ENCODE measurements at regions not wholly inside any gene's neighbourhood (a gene's known extent, or its start where the extent isn't known, plus 50 kb on each side); places are given as distances from the start of the nearest gene placed in this dataset.

DNA sequence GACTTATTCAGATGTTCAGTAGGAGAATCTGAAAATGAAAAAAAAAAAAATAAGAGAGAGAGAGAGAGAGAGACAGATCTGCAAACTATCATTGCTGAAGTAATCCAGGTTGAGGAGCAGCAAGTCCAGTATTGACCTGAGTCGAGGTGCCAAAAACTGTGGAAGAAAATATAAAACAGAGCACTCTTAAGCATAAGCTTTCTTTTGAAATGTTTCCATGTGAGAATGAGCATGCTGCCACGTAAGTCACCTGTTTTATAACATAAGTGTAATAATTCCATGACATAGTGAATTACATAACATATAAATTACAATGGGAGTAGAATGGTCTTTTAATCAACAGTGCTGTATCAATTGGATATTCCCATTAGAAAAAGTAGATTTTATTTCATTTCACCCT is 218.2 kb downstream of the BCHE start:
- Histone ChIP-seq H3K27me3 (ENCODE audit: low read depth, low read length) (no peaks in the 10 kb centered on the region), H3K9ac (ENCODE audit: low read length) (no peak overlapping the region), H3K27ac (ENCODE audit: low read length) (no peak overlapping the region), H2AFZ (ENCODE audit: low read depth, low read length) (no peak overlapping the region), H3K79me2 (ENCODE audit: low read length) (no peaks in the 10 kb centered on the region), H3K4me2 (ENCODE audit: low read length) (no peak overlapping the region), H3K36me3 (replicated peaks; ENCODE audit: low read depth, low read length) (no peaks in the 10 kb centered on the region), H3K4me3 (ENCODE audit: low read length) (no peak overlapping the region), H3K9me3 (ENCODE audit: insufficient read depth, low read length) (no peaks in the 10 kb centered on the region), H3K4me1 (ENCODE audit: low read length) (no peaks in the 10 kb centered on the region), H4K20me1 (ENCODE audit: insufficient read depth, low read length) (no peaks in the 10 kb centered on the region)
- TF ChIP-seq, protein P1, sequence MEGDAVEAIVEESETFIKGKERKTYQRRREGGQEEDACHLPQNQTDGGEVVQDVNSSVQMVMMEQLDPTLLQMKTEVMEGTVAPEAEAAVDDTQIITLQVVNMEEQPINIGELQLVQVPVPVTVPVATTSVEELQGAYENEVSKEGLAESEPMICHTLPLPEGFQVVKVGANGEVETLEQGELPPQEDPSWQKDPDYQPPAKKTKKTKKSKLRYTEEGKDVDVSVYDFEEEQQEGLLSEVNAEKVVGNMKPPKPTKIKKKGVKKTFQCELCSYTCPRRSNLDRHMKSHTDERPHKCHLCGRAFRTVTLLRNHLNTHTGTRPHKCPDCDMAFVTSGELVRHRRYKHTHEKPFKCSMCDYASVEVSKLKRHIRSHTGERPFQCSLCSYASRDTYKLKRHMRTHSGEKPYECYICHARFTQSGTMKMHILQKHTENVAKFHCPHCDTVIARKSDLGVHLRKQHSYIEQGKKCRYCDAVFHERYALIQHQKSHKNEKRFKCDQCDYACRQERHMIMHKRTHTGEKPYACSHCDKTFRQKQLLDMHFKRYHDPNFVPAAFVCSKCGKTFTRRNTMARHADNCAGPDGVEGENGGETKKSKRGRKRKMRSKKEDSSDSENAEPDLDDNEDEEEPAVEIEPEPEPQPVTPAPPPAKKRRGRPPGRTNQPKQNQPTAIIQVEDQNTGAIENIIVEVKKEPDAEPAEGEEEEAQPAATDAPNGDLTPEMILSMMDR (IDR thresholded peaks at IDR 0.05; ENCODE audit: low read depth, low read length): no peak
- no peak for TF ChIP-seq EZH2phosphoT487 (IDR thresholded peaks at IDR 0.05; ENCODE audit: low read depth)

- Histone ChIP-seq H3K27me3 (ENCODE audit: low read depth, low read length) (no peaks in the 10 kb centered on the region), H3K9ac (ENCODE audit: low read length) (no peak overlapping the region), H3K9me3 (ENCODE audit: insufficient read depth, low read length) (no peaks in the 10 kb centered on the region), H2AFZ (ENCODE audit: low read depth, low read length) (no peak overlapping the region), H3K4me3 (ENCODE audit: low read length) (no peak overlapping the region), H4K20me1 (ENCODE audit: insufficient read depth, low read length) (no peaks in the 10 kb centered on the region), H3K79me2 (ENCODE audit: low read length) (no peaks in the 10 kb centered on the region), H3K27ac (ENCODE audit: low read length) (no peak overlapping the region), H3K4me1 (ENCODE audit: low read length) (no peaks in the 10 kb centered on the region), H3K36me3 (replicated peaks; ENCODE audit: low read depth, low read length) (no peaks in the 10 kb centered on the region), H3K4me2 (ENCODE audit: low read length) (no peak overlapping the region)
- no peak for TF ChIP-seq EZH2phosphoT487 (IDR thresholded peaks at IDR 0.05; ENCODE audit: low read depth)
- TF ChIP-seq, protein P1 (IDR thresholded peaks at IDR 0.05; ENCODE audit: low read depth, low read length): no peak
These were observed 220.1 kb downstream of the BCHE start for GRCh38 chr3:165617134-165617533.

GRCh38 chr3:165614337-165614736 is 222.9 kb downstream of the BCHE start:
- no peak overlapping the region for H3K27ac ChIP-seq (ENCODE audit: low read length)
- no peaks in the 10 kb centered on the region for H3K27me3 ChIP-seq (ENCODE audit: low read depth, low read length)
- H3K4me2 ChIP-seq (ENCODE audit: low read length): no peak overlapping the region
- H2AFZ ChIP-seq (ENCODE audit: low read depth, low read length): no peak overlapping the region
- H3K36me3 ChIP-seq (replicated peaks; ENCODE audit: low read depth, low read length): no peaks in the 10 kb centered on the region
- TF ChIP-seq, protein P1 (IDR thresholded peaks at IDR 0.05; ENCODE audit: low read depth, low read length): no peak
- TF ChIP-seq EZH2phosphoT487 (IDR thresholded peaks at IDR 0.05; ENCODE audit: low read depth): no peak
- no peaks in the 10 kb centered on the region for H3K79me2 ChIP-seq (ENCODE audit: low read length)
- no peaks in the 10 kb centered on the region for H3K9me3 ChIP-seq (ENCODE audit: insufficient read depth, low read length)
- H3K4me3 ChIP-seq (ENCODE audit: low read length): no peak overlapping the region
- H3K9ac ChIP-seq (ENCODE audit: low read length): no peak overlapping the region
- H3K4me1 ChIP-seq (ENCODE audit: low read length): no peaks in the 10 kb centered on the region
- no peaks in the 10 kb centered on the region for H4K20me1 ChIP-seq (ENCODE audit: insufficient read depth, low read length)

DNA sequence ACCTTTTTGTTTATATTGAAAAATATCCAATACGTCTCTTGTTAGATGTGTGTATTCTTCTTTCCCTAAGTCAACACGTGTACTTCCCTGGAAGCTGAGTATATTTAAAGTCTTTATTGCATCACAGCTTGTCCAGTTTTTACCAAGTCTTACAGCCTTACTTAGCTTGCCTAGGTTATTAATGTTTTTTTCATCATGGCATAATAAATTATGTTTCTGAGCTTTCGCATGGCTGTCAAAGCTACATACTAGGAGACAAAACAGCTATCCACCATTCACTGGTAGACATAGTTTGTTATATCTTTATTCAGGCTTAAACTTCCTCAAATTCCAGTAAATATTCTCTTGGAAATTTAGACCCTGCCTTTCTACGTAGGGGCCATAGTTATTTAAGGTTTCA is 224.2 kb downstream of the BCHE start:
- H3K27ac ChIP-seq (ENCODE audit: low read length): no peak overlapping the region
- H2AFZ ChIP-seq (ENCODE audit: low read depth, low read length): no peak overlapping the region
- H3K9ac ChIP-seq (ENCODE audit: low read length): no peak overlapping the region
- H3K4me2 ChIP-seq (ENCODE audit: low read length): no peak overlapping the region
- H3K79me2 ChIP-seq (ENCODE audit: low read length): no peaks in the 10 kb centered on the region
- no peaks in the 10 kb centered on the region for H4K20me1 ChIP-seq (ENCODE audit: insufficient read depth, low read length)
- H3K9me3 ChIP-seq (ENCODE audit: insufficient read depth, low read length): no peaks in the 10 kb centered on the region
- H3K27me3 ChIP-seq (ENCODE audit: low read depth, low read length): no peaks in the 10 kb centered on the region
- H3K4me1 ChIP-seq (ENCODE audit: low read length): no peaks in the 10 kb centered on the region
- H3K36me3 ChIP-seq (replicated peaks; ENCODE audit: low read depth, low read length): no peaks in the 10 kb centered on the region
- no peak for TF ChIP-seq EZH2phosphoT487 (IDR thresholded peaks at IDR 0.05; ENCODE audit: low read depth)
- TF ChIP-seq, protein P1 (IDR thresholded peaks at IDR 0.05; ENCODE audit: low read depth, low read length): no peak
- no peak overlapping the region for H3K4me3 ChIP-seq (ENCODE audit: low read length)

Data from OCI-LY3 (cell line).